NCI-H2107 treated with DMSO at 0.1 percent for 48 hours (cell line): ENCODE measurements at regions not wholly inside any gene's neighbourhood (a gene's known extent, or its start where the extent isn't known, plus 50 kb on each side); places are given as distances from the start of the nearest gene placed in this dataset.
"Not testable (repeated sequence)": the region's sequence is repeated elsewhere in the genome, so short reads cannot be mapped to it uniquely, and the experiment has no call there.

Source experiments
- DNase-seq: peaks from one replicate; lab custom pipeline; 2025; ENCODE audit not compliant: unreplicated experiment; lab: John Stamatoyannopoulos, UW

DNA sequence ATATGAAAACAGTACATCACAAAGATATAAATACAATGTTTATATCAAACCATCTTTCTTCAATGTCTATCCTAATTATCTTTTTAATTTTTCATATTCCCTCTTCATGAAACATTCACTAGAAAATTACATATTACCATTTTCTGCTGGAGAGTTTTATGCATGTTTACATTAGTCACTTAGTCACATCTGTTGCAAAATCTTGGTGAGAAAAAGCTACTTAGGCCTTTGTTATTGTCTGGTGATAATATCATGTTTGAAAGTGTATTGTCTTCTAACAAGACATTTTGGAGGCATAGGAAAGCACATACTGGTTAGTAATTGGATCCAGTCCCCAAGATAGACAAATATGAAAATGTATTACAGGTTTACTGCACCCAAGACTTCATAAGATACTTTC, 163.6 kb downstream of the GNAI1 start:
- no peak for DNase-seq

DNA sequence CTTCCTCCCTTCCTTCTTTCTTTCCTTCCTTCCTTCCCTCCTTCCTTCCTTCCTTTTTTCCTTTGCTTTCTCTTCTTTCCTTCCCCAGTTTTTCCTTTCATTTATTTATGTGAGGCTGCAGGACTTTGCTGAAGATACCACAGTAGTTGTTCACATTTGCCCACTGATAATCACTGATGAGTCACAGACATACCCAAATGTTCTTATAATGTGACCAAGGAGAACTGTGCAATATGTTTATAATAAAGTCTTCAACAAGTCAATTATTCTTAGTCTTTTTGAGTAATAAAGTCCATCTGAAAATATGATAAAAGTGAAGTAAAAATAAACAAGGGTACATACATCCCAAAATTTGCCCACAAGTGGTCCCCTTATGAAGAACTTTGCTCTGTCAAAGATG, 159.7 kb downstream of the GNAI1 start:
- no peak for DNase-seq

DNA sequence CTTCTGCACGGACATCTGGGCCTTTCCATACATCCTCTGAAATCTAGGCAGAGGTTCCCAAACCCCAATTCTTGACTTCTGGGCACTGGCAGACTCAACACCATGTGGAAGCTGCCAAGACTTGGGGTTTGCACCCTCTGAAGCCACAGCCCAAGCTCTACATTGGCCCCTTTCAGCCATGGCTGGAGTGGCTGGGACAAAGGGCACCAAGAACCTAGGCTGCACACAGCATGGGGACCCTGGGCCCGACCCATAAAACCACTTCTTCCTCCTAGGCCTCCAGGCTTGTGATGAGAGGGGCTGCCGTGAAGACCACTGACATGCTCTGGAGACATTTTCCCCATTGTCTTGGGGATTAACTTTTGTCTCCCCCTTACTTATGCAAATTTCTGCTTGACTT, 158.0 kb downstream of the GNAI1 start:
- not testable (repeated sequence) for DNase-seq

DNA sequence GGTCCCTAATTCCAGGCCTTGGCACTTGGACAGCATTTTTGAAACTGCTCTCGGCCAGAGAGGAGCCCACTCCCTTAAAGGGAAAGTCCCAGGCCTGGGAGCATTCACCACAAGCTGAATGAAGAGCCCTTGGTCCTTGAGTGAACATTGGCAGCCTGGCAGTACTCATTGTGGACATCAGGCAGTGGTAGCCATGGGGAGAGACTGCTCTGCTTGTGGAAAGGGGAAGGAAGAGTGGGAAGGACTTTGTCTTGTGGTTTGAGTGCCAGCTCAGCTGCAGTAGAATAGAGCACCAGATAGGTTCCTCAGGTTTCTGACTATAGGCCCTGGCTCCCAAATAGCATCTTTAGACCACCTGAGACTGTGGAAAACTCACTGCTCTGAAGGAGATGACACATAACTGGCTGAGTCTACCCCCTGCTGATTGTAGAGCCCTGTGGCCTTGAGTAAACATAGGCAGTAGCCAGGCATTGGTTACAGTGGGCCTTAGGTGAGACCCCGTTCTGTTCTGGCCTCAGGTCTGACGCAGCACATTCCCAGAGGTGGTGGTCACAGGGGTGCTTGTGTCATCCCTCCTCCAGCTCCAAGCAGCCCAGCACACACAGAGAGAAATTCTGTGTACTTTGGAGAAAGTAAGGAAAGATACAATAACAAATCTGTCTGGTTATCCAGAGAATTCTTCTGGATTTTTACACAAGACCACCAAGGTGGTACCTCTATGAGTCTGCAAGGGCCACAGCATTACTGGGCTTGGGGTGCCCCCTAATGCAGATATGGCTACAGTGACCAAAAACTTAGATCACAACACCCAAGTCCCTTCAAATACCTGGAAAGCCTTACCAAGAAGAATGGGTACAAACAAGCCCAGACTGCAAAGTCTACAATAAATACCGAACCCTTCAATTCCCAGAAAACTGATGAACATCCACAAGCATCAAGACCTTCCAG, 153.8 kb downstream of the GNAI1 start:
- DNase-seq = no peak

DNA sequence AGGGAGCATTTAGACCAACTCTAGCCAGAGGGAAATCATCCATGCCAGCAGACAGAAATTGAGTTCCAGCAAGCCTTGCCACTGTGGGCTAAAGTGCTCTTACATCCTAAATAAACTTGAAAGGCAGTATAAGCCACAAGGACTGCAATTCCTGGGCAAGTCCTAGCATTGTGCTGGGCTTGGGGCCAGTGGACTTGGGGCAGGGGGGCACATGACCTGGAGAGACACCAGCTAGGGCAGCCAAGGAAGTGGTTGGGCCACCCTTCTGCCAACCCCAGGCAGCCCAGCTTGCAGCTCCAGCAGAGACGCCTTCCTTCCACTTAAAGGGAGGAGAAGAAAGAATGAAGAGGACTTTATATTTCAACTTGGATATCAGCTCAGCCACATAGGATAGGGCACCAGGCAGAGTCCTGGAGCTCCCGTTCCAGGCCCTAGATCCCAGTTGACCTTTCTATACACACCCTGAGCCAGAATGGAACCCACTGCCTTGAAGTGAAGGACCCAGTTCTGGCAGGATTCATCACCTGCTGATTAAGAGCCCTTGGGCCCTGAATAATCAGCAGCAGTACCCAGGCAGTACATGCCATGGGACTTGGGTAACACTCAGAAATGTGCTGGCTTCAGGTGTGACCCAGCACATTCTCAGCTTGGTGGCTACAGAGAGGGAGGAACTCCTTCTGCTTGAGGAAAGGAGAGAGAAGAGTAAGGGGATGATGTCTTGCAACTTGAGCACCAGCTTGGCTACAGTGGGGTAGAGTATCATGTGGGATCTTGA, 153.0 kb downstream of the GNAI1 start:
- no peak for DNase-seq

DNA sequence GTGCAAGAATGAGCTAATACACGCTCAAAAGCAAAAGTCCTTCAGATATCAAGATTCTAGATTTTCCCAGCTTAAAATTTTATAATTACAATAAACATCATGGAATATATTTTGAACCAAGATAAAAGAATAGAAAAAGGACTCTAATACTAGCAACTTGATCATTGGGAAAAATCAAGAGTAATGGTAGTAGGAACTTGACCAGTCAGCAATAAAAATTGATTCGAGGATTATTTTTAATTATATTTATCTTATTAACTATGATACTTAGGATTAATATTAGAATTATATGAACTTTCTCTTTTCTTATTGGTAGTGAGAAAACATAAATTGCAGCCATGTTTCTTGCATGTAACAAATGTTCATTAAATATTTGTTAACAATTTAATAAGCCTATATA, 152.0 kb downstream of the GNAI1 start:
- no peak for DNase-seq

DNA sequence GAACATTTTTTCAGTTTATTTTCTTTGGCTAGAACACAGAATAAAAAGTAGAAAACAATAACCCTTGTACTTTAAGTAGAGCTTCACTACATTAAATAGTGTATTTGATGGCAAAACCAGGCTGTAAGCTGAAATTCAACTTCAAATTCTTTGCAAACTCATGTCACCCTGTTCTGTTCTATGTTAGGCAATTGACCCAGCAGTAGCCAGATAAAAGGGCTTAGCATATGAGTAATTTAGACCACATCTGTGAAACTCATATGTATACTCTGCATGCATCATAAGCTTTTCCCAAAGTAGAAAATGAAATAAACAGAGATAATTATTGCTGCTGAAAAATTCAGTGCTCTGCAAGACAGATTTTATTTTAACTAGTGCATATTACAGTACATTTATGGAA, 150.2 kb downstream of the GNAI1 start:
- no peak for DNase-seq

DNA sequence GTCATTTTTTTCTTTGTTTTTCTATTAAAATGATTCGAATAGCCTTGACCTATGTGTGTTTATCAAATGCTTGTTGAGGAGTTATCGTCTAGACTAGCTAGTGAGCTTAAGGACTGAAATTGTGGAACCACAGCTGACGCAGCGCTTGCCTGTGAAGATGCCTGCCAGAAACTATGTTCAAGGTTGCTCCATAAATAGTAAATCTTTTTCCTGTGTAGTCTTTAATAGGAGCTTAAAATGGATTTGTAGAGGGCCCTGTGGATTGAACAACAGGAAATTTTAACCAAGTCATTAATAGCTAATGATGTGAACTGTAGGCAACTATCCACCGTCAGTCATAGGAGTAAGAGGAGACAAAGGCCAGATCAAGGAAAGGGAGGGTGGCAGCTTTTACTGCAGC, 145.1 kb downstream of the GNAI1 start:
- no peak for DNase-seq

DNA sequence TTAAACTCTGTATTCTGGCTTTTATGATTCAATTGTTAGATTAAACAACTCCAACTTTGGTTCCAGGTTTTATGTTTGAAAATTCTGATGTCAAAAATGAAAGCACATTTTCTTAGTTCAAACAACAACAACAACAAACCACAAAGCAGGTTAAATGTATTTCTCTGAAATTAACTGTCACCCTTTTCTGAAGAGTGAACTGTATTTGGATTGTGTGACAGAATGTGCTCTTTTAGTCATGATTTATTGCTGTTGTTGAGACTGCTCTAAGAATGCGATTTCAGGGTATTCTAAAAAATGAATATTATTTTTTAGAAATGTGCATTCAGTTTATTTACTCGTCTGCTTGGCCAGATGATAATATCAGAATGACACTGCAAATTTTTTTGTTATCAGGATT, 144.1 kb downstream of the GNAI1 start:
- no peak for DNase-seq

DNA sequence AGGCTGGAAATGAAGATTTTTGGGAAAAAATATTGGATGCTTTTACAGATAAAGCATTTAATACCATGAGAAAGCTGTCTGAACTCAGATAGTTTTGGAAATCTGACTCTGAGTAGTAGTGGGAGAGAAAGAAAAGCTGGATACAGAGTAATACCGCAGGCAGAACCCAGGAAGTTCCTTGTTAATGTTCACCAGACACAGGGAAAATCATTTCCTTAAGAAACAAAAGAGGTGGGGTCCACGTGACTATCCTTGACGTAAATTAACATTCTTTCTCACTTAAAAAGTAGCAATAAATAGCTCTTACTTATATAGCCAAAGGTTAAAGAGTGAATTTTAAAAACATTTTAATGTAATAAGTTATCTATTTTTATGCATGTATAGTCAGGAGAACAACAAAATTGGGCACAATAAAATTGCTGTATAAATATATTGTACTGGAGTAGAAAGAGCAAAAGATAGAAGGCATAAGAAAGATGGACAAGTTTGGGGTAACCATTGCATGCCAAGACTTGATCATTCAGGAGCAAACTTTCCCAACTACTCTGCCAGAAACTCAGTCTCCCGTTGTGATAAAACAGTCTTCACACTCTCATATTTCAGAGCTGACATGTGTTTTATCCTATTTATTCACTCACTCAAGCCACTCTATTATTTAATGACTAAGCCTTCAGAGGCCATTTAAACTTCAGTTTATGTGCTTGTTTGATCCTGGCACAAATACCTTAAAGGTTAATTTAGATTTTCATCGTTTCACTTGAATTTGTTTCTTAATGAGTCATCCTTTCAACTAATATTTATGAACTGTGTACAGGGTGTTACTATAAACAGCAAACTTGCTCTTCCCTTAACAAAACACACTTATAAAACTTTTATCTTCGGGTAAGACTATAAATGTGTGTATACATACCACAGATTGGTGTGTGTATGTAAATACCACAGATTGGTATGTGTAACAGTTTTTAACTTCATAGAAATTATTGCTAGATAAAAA, 143.1 kb downstream of the GNAI1 start:
- DNase-seq = peak; percentile 66
